DND-41 (cell line): ENCODE measurements at regions not wholly inside any gene's neighbourhood (a gene's known extent, or its start where the extent isn't known, plus 50 kb on each side); places are given as distances from the start of the nearest gene placed in this dataset.

Source experiments
- CTCF ChIP-seq: IDR thresholded peaks from 2 replicates; pipeline ENCODE4 v1.5.1; 2012; ENCODE audit warnings: borderline replicate concordance, low read length, moderate library complexity, mild to moderate bottlenecking; ENCODE audit not compliant: poor library complexity, severe bottlenecking; ENCODE audit errors: extremely low read depth
- EZH2 ChIP-seq: IDR thresholded peaks from 3 replicates; pipeline ENCODE4 v1.6.1; 2012; ENCODE audit warnings: borderline replicate concordance, low read depth, mild to moderate bottlenecking, moderate library complexity, low read length, inconsistent platforms; ENCODE audit not compliant: severe bottlenecking

DNA sequence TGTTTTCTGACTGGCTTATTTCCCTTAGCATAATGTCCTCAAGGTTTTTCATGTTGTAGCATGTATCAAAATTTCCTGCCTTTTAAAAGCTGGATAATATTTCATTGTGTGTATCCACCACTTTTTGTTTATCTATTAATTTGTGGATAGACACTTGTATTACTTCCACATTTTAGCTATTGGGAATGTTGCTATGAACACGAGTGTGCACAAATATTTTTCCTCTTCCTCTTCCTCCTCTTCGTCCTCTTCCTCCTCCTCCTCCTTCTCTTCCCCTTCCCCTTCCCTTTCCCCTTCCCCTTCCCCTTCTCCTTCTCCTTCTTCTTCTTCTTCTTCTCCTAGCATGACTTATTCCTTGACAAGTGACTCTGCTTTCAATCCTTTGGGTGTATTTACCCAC, 51.2 kb upstream of the KL start:
- no peak for TF ChIP-seq CTCF
- TF ChIP-seq EZH2, result no peak
